DOHH2 (cell line): ENCODE measurements at regions not wholly inside any gene's neighbourhood (a gene's known extent, or its start where the extent isn't known, plus 50 kb on each side); places are given as distances from the start of the nearest gene placed in this dataset.

ENCODE experiments used
- H3F3A ChIP-seq: fragments of 200-600 bp; sonication (generic), shearing (Covaris generic); 2 replicates; pipeline ENCODE4 v1.6.0; 2016; ENCODE audit warnings: antibody characterized with exemption, mild to moderate bottlenecking; ENCODE audit not compliant: control insufficient read depth, insufficient read depth
- H3K27ac ChIP-seq: fragments of 200-600 bp; sonication (generic); 2 replicates; pipeline ENCODE4 v1.5.1; 2014; ENCODE audit warnings: low read depth, mild to moderate bottlenecking, low read length, moderate library complexity
- H3K27me3 ChIP-seq: fragments of 200-600 bp; sonication (generic); 2 replicates; pipeline ENCODE4 v1.6.1; 2014; ENCODE audit warnings: mild to moderate bottlenecking, low read length, mixed read lengths; ENCODE audit not compliant: control insufficient read depth
- H3K36me3 ChIP-seq: fragments of 200-600 bp; sonication (generic); 2 replicates; pipeline ENCODE4 v1.6.1; 2014; ENCODE audit warnings: mild to moderate bottlenecking, low read length, moderate library complexity, mixed read lengths; ENCODE audit not compliant: control insufficient read depth
- H3K4me1 ChIP-seq: fragments of 200-600 bp; sonication (generic); 2 replicates; pipeline ENCODE4 v1.6.1; 2014; ENCODE audit warnings: mild to moderate bottlenecking, low read length, mixed read lengths; ENCODE audit not compliant: control insufficient read depth
- H3K4me2 ChIP-seq: fragments of 200-600 bp; sonication (generic); 2 replicates; pipeline ENCODE4 v1.6.0; 2014; ENCODE audit warnings: mild to moderate bottlenecking, low read length, moderate library complexity
- H3K4me3 ChIP-seq: fragments of 200-600 bp; sonication (generic); 2 replicates; pipeline ENCODE4 v1.5.1; 2014; ENCODE audit warnings: mild to moderate bottlenecking, low read length, mixed read lengths
- H3K79me2 ChIP-seq: fragments of 200-600 bp; sonication (generic); 2 replicates; pipeline ENCODE4 v1.6.1; 2014; ENCODE audit warnings: mild to moderate bottlenecking, low read length, mixed read lengths; ENCODE audit not compliant: control insufficient read depth
- H3K9me2 ChIP-seq: fragments of 200-600 bp; sonication (generic); replicated peaks from 2 replicates; pipeline ENCODE4 v1.6.1; 2014; ENCODE audit warnings: mild to moderate bottlenecking, low read length, mixed read lengths; ENCODE audit not compliant: control insufficient read depth
- H3K9me3 ChIP-seq: fragments of 200-600 bp; sonication (generic); 2 replicates; pipeline ENCODE4 v1.6.1; 2014; ENCODE audit warnings: antibody characterized with exemption, low read length, mixed read lengths; ENCODE audit not compliant: control insufficient read depth, insufficient read depth
- H4K20me1 ChIP-seq: fragments of 200-600 bp; sonication (generic); 2 replicates; pipeline ENCODE4 v1.6.0; 2014; ENCODE audit warnings: low read depth, mild to moderate bottlenecking, antibody characterized with exemption, low read length, moderate library complexity; ENCODE audit not compliant: control insufficient read depth, insufficient read depth
- EZH2phosphoT487 ChIP-seq: fragments of 200-600 bp; sonication (generic); IDR thresholded peaks from 2 replicates; pipeline ENCODE4 v1.6.1; 2017; ENCODE audit warnings: borderline replicate concordance, mild to moderate bottlenecking, antibody characterized with exemption, low read length, moderate library complexity, mixed read lengths
- TF ChIP-seq, protein P1 (sequence below): fragments of 200-600 bp; sonication (generic); IDR thresholded peaks from one replicate; pipeline ENCODE4 v1.5.1; 2014; ENCODE audit warnings: antibody characterized with exemption, mild to moderate bottlenecking, low read depth, low read length; ENCODE audit not compliant: poor library complexity, severe bottlenecking

DNA sequence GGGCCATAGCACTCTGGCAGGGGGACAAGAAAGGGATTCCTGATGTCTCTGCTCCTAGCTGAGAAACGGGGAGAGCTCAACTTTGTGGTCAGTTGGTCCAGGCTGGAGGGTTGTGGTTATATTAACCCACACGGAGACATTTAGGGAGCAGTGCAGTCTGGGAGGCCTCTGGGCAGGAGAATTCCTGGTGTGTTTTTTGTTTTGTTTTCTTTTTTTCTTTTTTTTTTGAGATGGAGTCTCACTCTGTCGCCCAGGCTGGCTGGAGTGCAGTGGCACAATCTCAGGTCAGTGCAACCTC, 88.0 kb upstream of the SHISAL1 start:
- TF ChIP-seq, protein P1, sequence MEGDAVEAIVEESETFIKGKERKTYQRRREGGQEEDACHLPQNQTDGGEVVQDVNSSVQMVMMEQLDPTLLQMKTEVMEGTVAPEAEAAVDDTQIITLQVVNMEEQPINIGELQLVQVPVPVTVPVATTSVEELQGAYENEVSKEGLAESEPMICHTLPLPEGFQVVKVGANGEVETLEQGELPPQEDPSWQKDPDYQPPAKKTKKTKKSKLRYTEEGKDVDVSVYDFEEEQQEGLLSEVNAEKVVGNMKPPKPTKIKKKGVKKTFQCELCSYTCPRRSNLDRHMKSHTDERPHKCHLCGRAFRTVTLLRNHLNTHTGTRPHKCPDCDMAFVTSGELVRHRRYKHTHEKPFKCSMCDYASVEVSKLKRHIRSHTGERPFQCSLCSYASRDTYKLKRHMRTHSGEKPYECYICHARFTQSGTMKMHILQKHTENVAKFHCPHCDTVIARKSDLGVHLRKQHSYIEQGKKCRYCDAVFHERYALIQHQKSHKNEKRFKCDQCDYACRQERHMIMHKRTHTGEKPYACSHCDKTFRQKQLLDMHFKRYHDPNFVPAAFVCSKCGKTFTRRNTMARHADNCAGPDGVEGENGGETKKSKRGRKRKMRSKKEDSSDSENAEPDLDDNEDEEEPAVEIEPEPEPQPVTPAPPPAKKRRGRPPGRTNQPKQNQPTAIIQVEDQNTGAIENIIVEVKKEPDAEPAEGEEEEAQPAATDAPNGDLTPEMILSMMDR = no peak
- no peak for TF ChIP-seq EZH2phosphoT487

DNA sequence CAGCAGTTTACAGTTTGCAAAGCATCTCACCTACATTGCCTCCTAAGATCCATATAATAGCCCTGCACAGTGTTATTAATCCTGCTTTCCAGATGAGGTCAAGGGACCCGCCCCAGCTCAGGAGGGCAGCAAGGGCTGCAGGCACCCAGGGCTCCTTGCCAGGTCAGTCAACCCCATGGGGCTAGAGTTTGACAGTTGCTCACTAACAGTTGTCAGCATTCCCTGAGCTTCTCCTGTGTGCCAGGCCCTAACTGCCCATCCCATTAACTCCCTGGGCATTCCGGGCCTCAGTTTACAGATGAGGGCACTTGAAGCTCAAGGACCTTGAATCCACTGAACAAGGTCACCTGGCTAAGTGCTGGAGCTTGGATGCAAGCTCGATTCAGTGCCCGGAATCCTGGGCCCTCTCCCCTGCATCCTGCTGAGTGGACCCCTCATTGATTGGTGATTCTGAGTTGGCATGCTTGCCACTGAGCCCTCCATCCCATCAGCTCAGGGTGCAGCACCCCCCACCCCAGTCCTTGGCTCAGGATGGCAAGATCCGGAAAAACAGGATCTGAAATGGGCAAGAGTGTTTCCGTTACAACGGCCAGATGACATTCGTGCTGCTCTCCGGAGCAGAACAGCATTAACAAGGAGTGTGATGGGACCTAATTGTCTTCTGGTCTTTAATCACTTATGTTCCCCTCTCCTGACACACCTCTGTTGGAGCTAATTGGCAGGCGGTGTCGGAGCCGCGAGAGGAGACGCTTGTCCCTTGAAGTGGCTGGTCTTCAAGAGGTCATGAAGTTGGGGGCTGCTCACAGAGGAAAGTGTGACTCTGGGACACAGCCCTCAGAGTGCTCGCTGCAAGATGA, 87.4 kb upstream of the SHISAL1 start:
- Histone ChIP-seq H3K27me3 (no peaks in the 10 kb centered on the region), H3K27ac (no peak overlapping the region), H3K4me3 (no peak overlapping the region), H3K4me1 (no peaks in the 10 kb centered on the region), H3K9me3 (no peaks in the 10 kb centered on the region), H3F3A (no peaks in the 10 kb centered on the region), H4K20me1 (no peaks in the 10 kb centered on the region), H3K4me2 (no peak overlapping the region), H3K9me2 (no peaks in the 10 kb centered on the region), H3K36me3 (no peaks in the 10 kb centered on the region), H3K79me2 (no peaks in the 10 kb centered on the region)
- TF ChIP-seq, protein P1 = no peak
- TF ChIP-seq EZH2phosphoT487 = no peak

More for the DNA sequence above, 88.0 kb upstream of the SHISAL1 start:
- Histone ChIP-seq H3K4me3 (no peak overlapping the region), H3K36me3 (no peaks in the 10 kb centered on the region), H4K20me1 (no peaks in the 10 kb centered on the region), H3K4me1 (no peaks in the 10 kb centered on the region), H3K4me2 (no peak overlapping the region), H3K27me3 (no peaks in the 10 kb centered on the region), H3K79me2 (no peaks in the 10 kb centered on the region), H3K9me2 (no peaks in the 10 kb centered on the region), H3K27ac (no peak overlapping the region), H3F3A (no peaks in the 10 kb centered on the region), H3K9me3 (no peaks in the 10 kb centered on the region)

DNA sequence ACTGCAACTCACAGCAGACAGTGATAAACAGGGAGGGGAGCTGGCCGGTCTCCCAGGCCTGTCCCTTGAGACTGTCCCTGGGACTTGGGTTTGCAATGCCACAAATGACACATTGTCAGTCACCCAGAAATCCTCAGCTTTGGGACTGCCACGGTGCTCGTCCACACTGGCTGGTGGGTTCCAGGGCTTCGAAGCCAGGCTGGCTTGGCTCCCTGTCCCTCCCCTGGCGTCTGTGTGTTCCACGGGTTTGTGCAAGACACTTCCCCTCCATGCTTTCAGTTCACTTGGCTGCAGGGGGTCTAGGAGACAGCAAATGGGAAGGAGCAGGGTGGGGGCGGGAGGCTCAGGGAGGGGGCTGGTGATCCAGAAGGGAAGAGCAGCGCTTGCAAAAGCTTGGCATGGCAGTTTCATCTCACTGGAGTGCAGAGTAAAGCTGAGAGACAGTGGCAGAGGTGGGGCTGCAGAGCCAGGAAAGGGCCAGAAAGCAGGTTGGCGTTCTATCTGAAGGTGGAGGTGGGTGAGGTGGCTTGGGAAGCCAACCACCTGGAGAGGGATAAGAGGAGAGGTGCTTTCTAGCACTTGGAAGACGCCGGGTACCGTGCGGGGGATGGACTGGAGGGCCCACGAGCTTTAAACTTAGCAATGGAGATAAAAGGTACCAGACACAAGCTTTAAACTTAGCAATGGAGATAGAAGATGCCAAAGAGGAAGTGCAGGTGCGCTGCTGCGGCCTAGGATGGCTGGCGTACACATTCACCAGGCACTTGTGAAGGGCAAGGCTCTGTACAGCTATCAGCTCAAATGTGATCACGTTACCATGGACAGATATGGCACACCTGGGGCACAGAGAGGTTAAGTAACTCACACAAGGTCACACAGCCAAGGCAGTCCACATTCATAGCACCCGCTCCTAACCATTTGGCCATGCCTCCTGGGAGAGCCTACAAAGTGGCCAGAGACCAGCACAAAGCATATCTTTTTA, 86.4 kb upstream of the SHISAL1 start:
- H3K9me3 ChIP-seq = no peaks in the 10 kb centered on the region
- no peaks in the 10 kb centered on the region for H3K4me1 ChIP-seq
- H3K4me3 ChIP-seq = no peak overlapping the region
- no peaks in the 10 kb centered on the region for H3K27me3 ChIP-seq
- no peaks in the 10 kb centered on the region for H3F3A ChIP-seq
- no peaks in the 10 kb centered on the region for H4K20me1 ChIP-seq
- H3K27ac ChIP-seq = no peak overlapping the region
- H3K79me2 ChIP-seq = no peaks in the 10 kb centered on the region
- H3K36me3 ChIP-seq = no peaks in the 10 kb centered on the region
- H3K9me2 ChIP-seq = no peaks in the 10 kb centered on the region
- TF ChIP-seq, protein P1 = no peak
- no peak for TF ChIP-seq EZH2phosphoT487
- no peak overlapping the region for H3K4me2 ChIP-seq
